ENCODE measurements at regions not wholly inside any gene's neighbourhood (a gene's known extent, or its start where the extent isn't known, plus 50 kb on each side); places are given as distances from the start of the nearest gene placed in this dataset.
"Not testable (repeated sequence)": the region's sequence is repeated elsewhere in the genome, so short reads cannot be mapped to it uniquely, and the experiment has no call there.

- not testable (repeated sequence) for H3K9me3 ChIP-seq (ENCODE audit: control insufficient read depth, low read length); H3K4me1 ChIP-seq (ENCODE audit: control insufficient read depth, insufficient read depth, low read length); H3K27me3 ChIP-seq (ENCODE audit: control insufficient read depth, insufficient read depth, low read length, poor library complexity, severe bottlenecking); H3K4me3 ChIP-seq (ENCODE audit: insufficient read depth, low read depth, low read length); H3K27ac ChIP-seq (ENCODE audit: insufficient read depth, low read depth, low read length, poor library complexity, severe bottlenecking); H3K36me3 ChIP-seq (ENCODE audit: control insufficient read depth, insufficient read depth, low read length)
- 95% methylated on average over 56 to 58 of the region's 69 CpGs for WGBS, 2 experiments
These were observed 215.1 kb upstream of the CCL2 start for GRCh38 chr17:34039759-34040555.

GRCh38 chr17:34045990-34046389 is 209.1 kb upstream of the CCL2 start:
- no peaks in the 10 kb centered on the region for H3K36me3 ChIP-seq (ENCODE audit: control insufficient read depth, insufficient read depth, low read length)
- WGBS, 2 experiments, result 89 to 94% methylated on average over 2 of the region's 2 CpGs
- no peaks in the 10 kb centered on the region for H3K27me3 ChIP-seq (ENCODE audit: control insufficient read depth, insufficient read depth, low read length, poor library complexity, severe bottlenecking)
- no peaks in the 10 kb centered on the region for H3K9me3 ChIP-seq (ENCODE audit: control insufficient read depth, low read length)
- H3K27ac ChIP-seq (ENCODE audit: insufficient read depth, low read depth, low read length, poor library complexity, severe bottlenecking), result no peak overlapping the region
- no peak overlapping the region for H3K4me3 ChIP-seq (ENCODE audit: insufficient read depth, low read depth, low read length)
- H3K4me1 ChIP-seq (ENCODE audit: control insufficient read depth, insufficient read depth, low read length), result no peaks in the 10 kb centered on the region

GRCh38 chr17:34051046-34051445 is 204.0 kb upstream of the CCL2 start:
- no peak overlapping the region for H3K27ac ChIP-seq (ENCODE audit: insufficient read depth, low read depth, low read length, poor library complexity, severe bottlenecking)
- H3K4me3 ChIP-seq (ENCODE audit: insufficient read depth, low read depth, low read length), result no peak overlapping the region
- 65 to 68% methylated on average over 2 to 3 of the region's 3 CpGs for WGBS, 2 experiments
- H3K9me3 ChIP-seq (ENCODE audit: control insufficient read depth, low read length), result no peaks in the 10 kb centered on the region
- no peaks in the 10 kb centered on the region for H3K4me1 ChIP-seq (ENCODE audit: control insufficient read depth, insufficient read depth, low read length)
- no peaks in the 10 kb centered on the region for H3K27me3 ChIP-seq (ENCODE audit: control insufficient read depth, insufficient read depth, low read length, poor library complexity, severe bottlenecking)
- H3K36me3 ChIP-seq (ENCODE audit: control insufficient read depth, insufficient read depth, low read length), result no peaks in the 10 kb centered on the region

- Histone ChIP-seq H3K36me3 (ENCODE audit: control insufficient read depth, insufficient read depth, low read length) (no peaks in the 10 kb centered on the region), H3K27ac (ENCODE audit: insufficient read depth, low read depth, low read length, poor library complexity, severe bottlenecking) (no peak overlapping the region), H3K4me3 (ENCODE audit: insufficient read depth, low read depth, low read length) (no peak overlapping the region), H3K4me1 (ENCODE audit: control insufficient read depth, insufficient read depth, low read length) (no peaks in the 10 kb centered on the region), H3K27me3 (ENCODE audit: control insufficient read depth, insufficient read depth, low read length, poor library complexity, severe bottlenecking) (no peaks in the 10 kb centered on the region), H3K9me3 (ENCODE audit: control insufficient read depth, low read length) (no peaks in the 10 kb centered on the region)
- 93 to 100% methylated on average over 1 of the region's 1 CpG for WGBS, 2 experiments
These were observed 200.6 kb upstream of the CCL2 start for GRCh38 chr17:34054495-34054894.

GRCh38 chr17:34055606-34056005 is 199.5 kb upstream of the CCL2 start:
- H3K27me3 ChIP-seq (ENCODE audit: control insufficient read depth, insufficient read depth, low read length, poor library complexity, severe bottlenecking), result no peaks in the 10 kb centered on the region
- 79 to 85% methylated on average over 3 of the region's 3 CpGs for WGBS, 2 experiments
- no peaks in the 10 kb centered on the region for H3K36me3 ChIP-seq (ENCODE audit: control insufficient read depth, insufficient read depth, low read length)
- H3K9me3 ChIP-seq (ENCODE audit: control insufficient read depth, low read length), result no peaks in the 10 kb centered on the region
- H3K4me3 ChIP-seq (ENCODE audit: insufficient read depth, low read depth, low read length), result no peak overlapping the region
- H3K4me1 ChIP-seq (ENCODE audit: control insufficient read depth, insufficient read depth, low read length), result no peaks in the 10 kb centered on the region
- no peak overlapping the region for H3K27ac ChIP-seq (ENCODE audit: insufficient read depth, low read depth, low read length, poor library complexity, severe bottlenecking)

- no peaks in the 10 kb centered on the region for H3K27me3 ChIP-seq (ENCODE audit: control insufficient read depth, insufficient read depth, low read length, poor library complexity, severe bottlenecking)
- H3K9me3 ChIP-seq (ENCODE audit: control insufficient read depth, low read length), result no peaks in the 10 kb centered on the region
- WGBS, 2 experiments, result 94% methylated on average over 10 of the region's 10 CpGs
- H3K4me3 ChIP-seq (ENCODE audit: insufficient read depth, low read depth, low read length), result no peak overlapping the region
- H3K27ac ChIP-seq (ENCODE audit: insufficient read depth, low read depth, low read length, poor library complexity, severe bottlenecking), result no peak overlapping the region
- no peaks in the 10 kb centered on the region for H3K4me1 ChIP-seq (ENCODE audit: control insufficient read depth, insufficient read depth, low read length)
- no peaks in the 10 kb centered on the region for H3K36me3 ChIP-seq (ENCODE audit: control insufficient read depth, insufficient read depth, low read length)
These were observed 195.5 kb upstream of the CCL2 start for GRCh38 chr17:34059423-34060220.

GRCh38 chr17:34066528-34066927 is 188.6 kb upstream of the CCL2 start:
- 89 to 92% methylated on average over 3 of the region's 3 CpGs for WGBS, 2 experiments
- no peak overlapping the region for H3K4me3 ChIP-seq (ENCODE audit: insufficient read depth, low read depth, low read length)
- no peak overlapping the region for H3K27ac ChIP-seq (ENCODE audit: insufficient read depth, low read depth, low read length, poor library complexity, severe bottlenecking)
- no peaks in the 10 kb centered on the region for H3K9me3 ChIP-seq (ENCODE audit: control insufficient read depth, low read length)
- peaks cover 4% of the 10 kb centered on the region for H3K4me1 ChIP-seq (ENCODE audit: control insufficient read depth, insufficient read depth, low read length)
- no peaks in the 10 kb centered on the region for H3K36me3 ChIP-seq (ENCODE audit: control insufficient read depth, insufficient read depth, low read length)
- no peaks in the 10 kb centered on the region for H3K27me3 ChIP-seq (ENCODE audit: control insufficient read depth, insufficient read depth, low read length, poor library complexity, severe bottlenecking)

- Histone ChIP-seq H3K27me3 (ENCODE audit: control insufficient read depth, insufficient read depth, low read length, poor library complexity, severe bottlenecking) (no peaks in the 10 kb centered on the region), H3K4me1 (ENCODE audit: control insufficient read depth, insufficient read depth, low read length) (peaks cover 4% of the 10 kb centered on the region), H3K9me3 (ENCODE audit: control insufficient read depth, low read length) (no peaks in the 10 kb centered on the region), H3K27ac (ENCODE audit: insufficient read depth, low read depth, low read length, poor library complexity, severe bottlenecking) (no peak overlapping the region), H3K4me3 (ENCODE audit: insufficient read depth, low read depth, low read length) (no peak overlapping the region), H3K36me3 (ENCODE audit: control insufficient read depth, insufficient read depth, low read length) (no peaks in the 10 kb centered on the region)
- 91 to 94% methylated on average over 2 of the region's 2 CpGs for WGBS, 2 experiments
These were observed 188.1 kb upstream of the CCL2 start for GRCh38 chr17:34067011-34067410.

GRCh38 chr17:34068571-34068970 is 186.5 kb upstream of the CCL2 start:
- Histone ChIP-seq H3K4me3 (ENCODE audit: insufficient read depth, low read depth, low read length) (no peak overlapping the region), H3K9me3 (ENCODE audit: control insufficient read depth, low read length) (no peaks in the 10 kb centered on the region), H3K27ac (ENCODE audit: insufficient read depth, low read depth, low read length, poor library complexity, severe bottlenecking) (no peak overlapping the region), H3K4me1 (ENCODE audit: control insufficient read depth, insufficient read depth, low read length) (peaks cover 4% of the 10 kb centered on the region), H3K27me3 (ENCODE audit: control insufficient read depth, insufficient read depth, low read length, poor library complexity, severe bottlenecking) (no peaks in the 10 kb centered on the region), H3K36me3 (ENCODE audit: control insufficient read depth, insufficient read depth, low read length) (no peaks in the 10 kb centered on the region)
- 88 to 100% methylated on average over 1 of the region's 1 CpG for WGBS, 2 experiments

GRCh38 chr17:34070712-34071111 is 184.4 kb upstream of the CCL2 start:
- H3K36me3 ChIP-seq (ENCODE audit: control insufficient read depth, insufficient read depth, low read length), result no peaks in the 10 kb centered on the region
- no peak overlapping the region for H3K4me3 ChIP-seq (ENCODE audit: insufficient read depth, low read depth, low read length)
- WGBS, 2 experiments, result 92 to 95% methylated on average over 4 of the region's 4 CpGs
- H3K4me1 ChIP-seq (ENCODE audit: control insufficient read depth, insufficient read depth, low read length), result peaks cover 4% of the 10 kb centered on the region
- H3K27me3 ChIP-seq (ENCODE audit: control insufficient read depth, insufficient read depth, low read length, poor library complexity, severe bottlenecking), result no peaks in the 10 kb centered on the region
- H3K27ac ChIP-seq (ENCODE audit: insufficient read depth, low read depth, low read length, poor library complexity, severe bottlenecking), result no peak overlapping the region
- no peaks in the 10 kb centered on the region for H3K9me3 ChIP-seq (ENCODE audit: control insufficient read depth, low read length)
